NCI-H2227 treated with DMSO at 0.1 percent for 48 hours (cell line): ENCODE measurements at regions not wholly inside any gene's neighbourhood (a gene's known extent, or its start where the extent isn't known, plus 50 kb on each side); places are given as distances from the start of the nearest gene placed in this dataset.

ENCODE experiments used
- DNase-seq: peaks from one replicate; lab custom pipeline; 2025; lab: John Stamatoyannopoulos, UW

DNA sequence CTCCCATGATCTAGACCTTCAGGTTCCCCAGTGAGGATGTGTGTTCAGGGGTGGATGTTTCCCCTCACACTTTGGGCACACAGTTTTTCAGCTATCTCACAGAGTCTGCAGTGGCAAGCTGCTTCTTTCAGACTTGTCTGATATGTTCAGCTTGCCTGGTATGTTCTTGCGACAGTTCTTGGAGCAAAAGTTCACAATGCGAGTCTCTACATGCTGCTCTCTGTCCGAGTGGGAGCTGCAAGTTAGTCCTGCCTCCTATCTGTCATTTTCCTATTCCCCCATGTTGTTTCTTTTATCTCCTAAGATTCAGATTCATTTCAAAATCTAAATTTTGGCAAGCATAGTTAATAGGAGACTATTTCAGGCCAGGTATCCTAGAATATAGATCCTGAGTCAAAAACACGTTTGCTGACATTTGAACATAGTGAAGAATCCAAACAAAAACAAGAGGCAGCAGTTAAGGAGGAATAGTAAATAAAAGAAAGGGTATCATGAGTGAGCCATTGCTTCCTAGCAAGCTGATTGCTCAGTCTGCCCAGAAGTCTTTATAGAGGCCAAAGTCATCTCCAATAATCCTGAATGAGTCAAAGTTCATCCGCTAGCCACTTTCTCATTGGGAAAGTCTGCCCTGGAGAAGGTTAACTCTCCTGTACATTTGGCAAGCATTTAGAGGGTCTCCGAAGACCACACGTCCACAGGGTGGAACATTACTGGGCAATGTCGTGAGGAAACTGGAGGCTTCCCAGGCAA, 140.2 kb upstream of the MOCS1 start:
- DNase-seq = no peak

DNA sequence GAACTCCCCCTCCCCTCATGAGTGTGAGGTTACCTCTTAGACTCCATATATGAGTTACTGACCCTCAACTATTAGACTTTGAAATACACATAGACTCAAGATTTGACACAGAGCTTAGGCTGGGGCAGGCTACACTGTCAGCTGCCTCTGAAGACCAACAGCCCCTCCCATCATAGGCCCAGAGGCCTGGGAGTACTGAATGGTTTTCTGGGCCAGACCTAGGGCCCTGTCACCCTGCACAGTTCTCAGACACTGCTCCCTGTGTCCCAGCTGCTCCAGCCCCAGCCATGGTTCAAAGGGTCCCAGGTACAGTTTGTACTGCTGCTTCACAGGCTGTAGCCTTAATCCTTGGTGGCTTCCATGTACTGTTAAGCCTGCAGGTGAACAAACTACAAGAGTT, 132.1 kb upstream of the MOCS1 start:
- no peak for DNase-seq

DNA sequence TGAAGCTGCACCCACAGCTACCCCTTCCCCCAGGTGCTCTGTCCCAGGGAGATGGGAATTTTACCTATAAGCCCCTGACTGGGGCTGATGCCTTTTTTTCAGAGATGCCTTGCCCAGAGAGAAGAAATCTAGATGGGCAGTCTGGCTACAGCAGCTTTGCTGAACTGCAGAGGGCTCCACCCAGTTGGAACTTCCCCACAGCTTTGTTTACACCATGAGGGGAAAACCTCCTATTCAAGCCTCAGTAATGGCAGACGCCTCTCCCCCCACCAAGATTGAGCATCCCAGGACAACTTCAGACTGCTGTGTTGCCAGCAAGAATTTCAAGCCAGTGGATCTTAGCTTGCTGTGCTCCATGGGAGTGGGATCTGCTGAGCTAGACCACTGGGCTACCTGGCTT, 122.6 kb upstream of the MOCS1 start:
- no peak for DNase-seq

DNA sequence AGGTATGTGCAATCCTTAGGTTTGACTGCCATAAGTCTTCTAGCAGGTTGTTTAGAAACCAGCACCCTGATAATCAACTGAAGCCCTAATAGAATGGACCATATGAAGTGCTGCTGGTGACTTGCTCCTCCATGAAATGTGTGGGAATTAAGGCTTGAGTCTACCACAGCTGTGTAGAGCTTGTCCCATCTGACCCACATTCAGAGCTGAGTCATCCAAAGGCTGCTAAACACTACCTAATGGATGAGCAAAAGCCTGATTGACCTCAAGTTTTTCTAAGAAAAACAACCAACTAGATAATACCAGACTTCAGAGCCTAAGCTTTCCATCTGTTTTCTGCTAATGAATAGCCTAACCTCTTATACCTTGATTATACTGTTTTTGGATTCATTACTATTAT, 120.3 kb upstream of the MOCS1 start:
- DNase-seq = no peak

DNA sequence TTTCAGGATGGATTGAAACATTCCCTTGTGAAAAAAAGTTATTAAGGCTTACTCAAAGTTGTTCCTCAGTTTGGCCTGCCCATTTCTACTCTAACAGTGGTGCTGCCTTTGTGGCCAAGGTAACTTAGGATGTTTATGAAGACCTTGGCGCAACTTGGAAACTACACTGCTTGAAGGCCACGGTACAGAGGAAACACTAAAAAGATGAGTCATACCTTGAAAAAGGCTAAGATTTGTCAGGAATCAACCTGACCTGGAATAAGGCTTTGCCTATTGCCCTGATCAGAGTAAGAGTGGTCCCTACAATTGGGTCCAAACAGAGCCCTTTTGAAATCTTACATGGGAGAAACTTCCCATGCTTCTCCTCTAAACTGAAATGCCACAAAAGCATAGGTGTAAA, 119.9 kb upstream of the MOCS1 start:
- DNase-seq = no peak

DNA sequence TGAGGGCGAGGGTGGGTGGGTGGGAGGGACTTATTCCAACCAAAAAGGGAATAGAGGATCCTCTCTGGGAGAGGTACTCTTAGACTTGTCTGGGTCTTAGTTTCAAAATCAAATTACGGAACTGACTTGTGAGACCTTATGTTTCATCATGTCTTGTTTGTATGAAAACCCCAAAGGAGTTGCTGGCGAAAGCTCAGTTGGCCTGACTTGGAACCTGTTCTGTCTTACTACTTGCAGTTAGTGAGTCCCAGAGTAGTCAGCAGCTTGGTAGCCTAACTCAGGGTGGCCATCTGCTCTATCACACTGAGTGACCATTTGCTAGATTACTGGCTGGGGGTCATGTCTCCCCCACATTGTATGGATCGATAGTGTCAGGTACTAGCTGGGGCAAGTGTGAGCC, 114.9 kb upstream of the MOCS1 start:
- no peak for DNase-seq

DNA sequence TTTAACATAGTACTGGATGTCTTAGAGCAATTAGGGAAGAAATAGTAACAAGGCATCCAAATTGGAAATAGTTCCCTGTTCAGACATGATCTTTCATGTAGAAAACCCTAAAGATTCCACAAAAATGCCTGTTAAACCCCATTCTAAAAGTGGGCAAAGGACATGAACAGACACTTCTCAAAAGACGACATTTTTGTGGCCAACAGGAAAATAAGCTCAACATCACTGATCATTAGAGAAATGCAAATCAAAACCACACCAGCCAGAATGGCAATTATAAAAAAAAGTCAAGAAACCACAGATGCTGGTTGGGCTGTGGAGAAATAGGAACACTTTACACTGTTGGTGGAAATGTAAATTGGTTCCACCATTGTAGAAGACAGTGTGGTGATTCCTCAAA, 109.9 kb upstream of the MOCS1 start:
- DNase-seq = no peak

DNA sequence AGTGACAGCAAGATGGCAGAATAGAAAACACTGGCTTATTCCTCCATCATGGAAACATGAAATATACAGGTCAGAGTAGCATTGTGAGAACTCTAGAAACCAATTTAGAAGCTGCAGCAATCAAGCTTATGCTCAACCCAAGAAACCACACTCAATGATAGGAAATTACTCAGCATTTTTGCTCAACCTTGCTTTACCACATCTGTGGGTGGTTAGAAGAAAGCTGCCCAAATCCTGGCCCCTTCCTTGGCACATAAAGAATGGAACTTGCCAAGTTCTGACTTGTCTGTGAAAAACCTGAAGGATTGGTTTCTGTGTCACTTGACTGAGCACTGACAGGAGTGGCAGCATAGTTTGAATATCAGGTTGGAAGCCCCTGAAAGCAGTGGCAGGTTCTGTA, 108.0 kb upstream of the MOCS1 start:
- no peak for DNase-seq

DNA sequence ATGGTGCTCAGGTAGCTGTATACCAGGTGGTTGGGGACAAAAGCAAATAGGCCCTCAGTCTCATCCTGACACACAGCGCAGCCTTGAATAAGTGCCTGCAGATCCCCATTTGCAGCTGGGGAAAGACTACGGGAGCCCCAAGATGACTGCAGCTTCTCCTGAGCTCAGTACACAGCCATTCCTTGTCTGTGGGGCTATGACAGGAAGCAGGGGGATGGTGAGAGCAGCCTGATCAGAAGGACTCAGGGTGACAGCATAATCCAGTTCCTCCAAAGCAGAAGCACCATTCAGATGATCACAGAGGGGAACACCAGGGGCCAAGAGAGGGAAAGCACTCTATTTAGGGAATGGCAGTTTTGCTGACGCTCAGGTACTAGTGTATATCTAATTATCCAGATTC, 104.8 kb upstream of the MOCS1 start:
- no peak for DNase-seq

DNA sequence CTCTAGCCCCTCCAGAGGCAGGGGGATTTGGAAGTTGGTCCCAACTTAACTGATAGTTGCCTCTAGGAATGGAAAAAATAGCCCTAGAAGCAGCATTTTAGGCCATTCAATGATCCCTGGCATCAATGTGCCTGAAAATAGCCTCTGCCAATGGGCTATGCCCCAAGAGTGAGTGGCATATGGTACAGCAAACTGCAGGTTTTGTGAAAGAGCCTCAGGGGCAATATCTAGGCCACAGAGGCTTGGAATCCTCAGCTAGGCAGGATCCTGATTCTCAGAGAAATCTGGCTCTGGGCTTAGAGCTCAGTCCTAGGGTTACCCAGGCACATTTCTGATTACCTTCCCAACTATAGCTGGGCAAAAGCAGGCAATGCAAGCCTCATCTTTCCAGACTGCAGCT, 104.4 kb upstream of the MOCS1 start:
- no peak for DNase-seq

DNA sequence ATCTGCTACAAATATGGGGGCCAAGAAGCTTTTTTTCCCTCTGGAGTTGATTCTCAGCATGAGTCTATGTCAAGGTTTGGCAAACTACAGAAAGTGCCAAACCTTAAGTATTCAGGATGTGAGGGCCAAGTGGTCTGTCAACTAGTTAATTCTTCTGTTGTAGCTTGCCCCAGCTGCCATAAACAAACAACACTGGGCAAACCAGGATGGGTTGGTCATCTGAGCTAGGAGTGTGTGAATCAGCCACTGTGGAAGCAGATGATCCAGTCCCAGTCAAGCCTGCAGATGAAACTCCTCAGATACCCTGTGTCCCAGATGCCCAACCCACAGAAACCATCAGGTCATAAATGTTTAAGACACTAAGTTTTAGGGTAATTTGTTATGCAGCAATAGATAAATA, 103.0 kb upstream of the MOCS1 start:
- DNase-seq = no peak

DNA sequence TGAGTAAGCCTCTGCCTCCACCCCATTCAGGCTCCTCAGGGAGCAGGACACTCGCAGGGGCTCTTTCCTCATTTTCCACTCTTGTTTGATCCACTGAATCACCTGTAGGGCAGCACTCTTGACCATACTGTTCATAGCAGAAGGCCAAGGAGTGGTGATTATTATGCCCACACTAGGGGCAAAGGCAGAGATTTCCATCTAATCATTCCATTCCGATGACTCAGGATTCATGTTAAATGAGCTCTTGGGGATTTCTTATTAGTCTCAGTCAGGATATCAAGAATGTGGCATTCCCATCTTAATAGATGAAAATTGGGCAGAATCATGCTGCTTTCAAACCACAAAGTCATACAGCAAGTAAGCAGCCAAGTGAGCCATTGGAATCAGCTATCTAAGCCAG, 101.9 kb upstream of the MOCS1 start:
- DNase-seq = no peak

DNA sequence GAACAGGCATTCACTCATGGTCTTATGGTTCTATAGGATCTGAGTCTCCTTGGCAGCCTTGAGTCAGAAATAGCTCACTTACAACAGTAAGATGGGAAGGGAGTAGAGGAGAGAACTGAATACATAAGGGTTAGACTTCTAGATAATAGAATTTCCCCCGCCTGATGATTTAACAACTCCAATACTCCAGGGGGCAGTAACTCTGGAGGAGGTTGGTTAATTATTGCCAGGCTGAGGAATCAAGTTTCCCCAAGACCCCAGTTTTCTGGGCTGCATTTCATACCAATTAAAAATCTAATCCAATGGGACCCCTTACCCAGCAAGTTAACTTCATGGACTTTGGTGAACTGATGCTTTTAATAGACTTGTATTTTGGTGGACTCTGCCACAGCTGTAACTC, 94.2 kb upstream of the MOCS1 start:
- no peak for DNase-seq

DNA sequence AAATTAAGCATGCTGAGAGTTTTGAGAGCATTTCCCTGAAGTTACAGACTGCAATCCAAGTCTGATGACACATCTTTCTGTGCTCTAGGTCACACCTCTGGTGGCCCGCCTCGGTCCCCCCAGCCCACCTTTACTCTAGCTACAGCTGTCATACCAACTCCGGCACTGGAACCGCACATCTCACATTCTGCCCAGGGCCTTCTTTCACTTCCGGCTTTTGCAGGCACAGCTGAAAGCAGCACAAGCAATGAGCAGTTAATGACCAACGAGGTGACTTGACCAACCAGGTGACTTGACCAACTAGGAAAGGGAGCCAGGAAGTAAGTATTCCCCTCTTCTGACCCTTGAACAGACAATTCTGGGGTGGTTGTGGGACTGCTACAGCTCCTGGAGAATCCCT, 88.6 kb upstream of the MOCS1 start:
- DNase-seq = no peak

DNA sequence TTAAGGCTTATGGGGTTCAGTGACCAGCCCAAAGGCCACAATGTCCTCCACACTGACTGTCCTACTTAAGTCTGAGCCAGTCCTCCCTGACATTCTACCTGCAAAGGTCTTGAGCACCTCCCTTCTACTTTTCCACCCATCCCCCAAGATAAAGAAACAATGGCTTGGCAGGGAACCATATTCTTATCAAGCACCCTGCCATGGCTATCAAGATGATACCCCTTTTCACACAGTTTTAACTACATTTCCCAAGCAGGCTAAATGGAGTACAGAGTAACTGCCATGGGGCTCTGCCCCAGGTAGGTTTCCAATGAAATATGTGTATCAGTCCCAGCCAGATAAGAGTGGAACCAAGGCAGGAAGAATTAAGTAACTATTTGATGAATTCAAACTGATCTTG, 85.9 kb upstream of the MOCS1 start:
- no peak for DNase-seq

DNA sequence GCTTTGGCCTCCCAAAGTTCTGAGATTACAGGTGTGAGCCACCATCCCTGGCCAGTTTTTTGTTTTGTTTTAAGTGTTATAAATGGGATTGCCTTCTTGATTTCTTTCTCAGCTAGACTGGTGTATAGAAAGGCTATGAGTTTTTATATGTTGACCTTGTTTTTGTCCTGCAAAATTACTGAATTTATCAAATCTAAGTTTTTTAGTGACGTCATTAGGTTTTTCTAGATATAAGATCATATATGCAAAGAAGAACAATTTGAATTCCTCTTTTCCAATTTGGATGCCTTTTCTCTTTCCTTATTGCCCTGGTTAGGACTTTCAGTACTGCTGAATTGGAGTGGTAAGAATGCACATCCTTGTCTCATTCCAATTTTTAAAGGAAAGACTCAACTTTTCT, 81.3 kb upstream of the MOCS1 start:
- DNase-seq = no peak

DNA sequence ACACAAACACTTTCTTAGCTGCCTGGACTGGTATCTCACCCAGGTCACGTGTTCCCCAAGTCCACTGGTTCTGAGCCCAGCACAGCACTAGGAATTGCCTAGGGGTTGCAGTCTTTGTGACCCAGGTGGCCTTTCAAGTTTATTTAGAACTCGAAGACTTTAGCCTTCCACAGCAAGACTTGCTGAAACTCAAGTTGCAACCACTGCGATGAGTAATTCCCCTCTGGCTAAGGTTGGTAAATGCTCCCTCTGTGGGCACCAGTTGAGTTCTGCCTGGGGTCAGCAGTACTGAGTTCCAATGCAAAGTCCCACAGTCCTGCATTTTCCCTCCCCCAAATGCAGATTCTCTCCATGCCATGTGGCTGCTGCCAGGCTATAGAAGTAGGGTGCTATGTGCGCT, 77.6 kb upstream of the MOCS1 start:
- DNase-seq = no peak

DNA sequence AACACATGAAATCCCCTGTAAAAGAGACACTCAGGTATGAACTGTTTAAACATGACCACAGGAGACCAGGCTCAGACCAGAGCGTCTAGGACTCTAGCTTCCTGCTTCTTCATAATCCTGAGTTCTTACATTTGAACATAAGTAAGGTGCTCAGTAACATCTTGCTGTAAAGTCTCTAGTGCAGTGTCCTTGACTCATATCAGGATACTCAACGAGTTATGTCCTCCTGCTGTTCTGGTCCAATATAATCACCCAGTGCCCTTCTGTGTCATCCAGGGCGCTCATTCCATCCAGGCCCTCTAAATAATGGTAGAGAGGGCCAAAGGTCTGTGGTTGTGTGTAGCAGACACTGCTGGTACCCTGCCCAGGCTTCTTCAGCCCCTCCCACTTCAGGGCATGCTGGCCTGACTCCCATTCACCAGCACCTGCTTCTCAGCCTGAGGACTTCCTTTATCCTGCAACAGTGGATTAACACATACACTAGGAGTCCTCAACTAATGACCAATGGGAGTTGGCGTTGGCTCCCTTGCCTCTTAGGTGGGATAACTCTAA, 66.8 kb upstream of the MOCS1 start:
- DNase-seq = no peak

DNA sequence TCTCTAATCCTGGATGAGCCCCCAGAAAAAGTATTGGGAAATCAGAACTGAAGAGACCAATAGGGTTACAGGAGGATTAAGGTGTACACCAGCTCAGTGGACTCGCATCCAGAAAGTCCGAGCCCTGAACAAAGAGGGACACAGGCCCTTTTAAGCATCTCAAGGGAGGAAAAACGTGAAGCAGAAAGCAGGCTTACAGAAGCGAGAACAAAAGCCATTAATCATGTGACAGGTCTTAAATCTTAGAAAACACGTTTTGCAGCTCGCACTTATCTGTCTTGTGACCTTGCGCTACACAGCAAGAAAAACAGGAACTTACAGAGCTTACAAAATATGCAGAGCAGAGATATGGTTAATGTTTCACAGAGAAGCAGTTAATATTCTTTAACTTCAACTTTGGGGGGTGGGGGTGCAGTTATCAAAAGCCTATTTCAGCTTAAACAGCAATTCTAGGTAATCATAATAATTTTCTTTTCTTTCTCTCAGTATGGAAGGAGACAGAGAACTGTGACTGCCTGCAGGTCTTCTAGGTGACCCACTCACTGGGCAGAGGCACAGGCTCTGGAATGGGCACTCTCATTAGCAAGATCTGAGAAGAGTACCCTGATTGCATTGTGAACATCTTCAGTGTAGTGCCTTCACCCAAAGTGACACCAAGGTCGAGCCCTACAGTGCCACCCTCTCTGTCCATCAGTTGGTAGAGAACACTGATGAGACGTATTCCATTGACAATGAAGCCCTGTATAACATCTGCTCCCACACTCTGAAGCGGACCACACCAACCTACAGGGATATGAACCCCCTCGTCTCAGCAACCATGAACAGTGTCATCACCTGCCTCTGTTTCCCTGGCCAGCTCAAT, 65.0 kb upstream of the MOCS1 start:
- DNase-seq = no peak

DNA sequence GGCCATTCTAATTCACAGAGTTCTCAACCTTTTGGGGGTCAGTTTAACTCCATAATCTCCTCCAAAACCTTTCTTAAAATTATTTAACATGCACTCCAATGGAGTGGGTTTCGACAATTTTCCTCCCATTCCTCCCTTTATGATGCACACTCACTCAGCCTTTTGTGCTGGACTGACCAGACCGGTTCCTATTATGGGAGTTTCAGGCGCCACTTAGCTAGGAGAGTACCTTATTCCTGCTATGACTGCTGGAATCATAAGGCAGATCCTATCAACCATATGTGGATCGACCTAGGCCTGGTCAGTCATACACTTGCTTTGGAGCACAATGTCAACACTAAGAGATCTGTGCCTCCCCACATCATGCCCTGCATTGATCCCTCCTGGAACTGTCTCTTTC, 63.9 kb upstream of the MOCS1 start:
- DNase-seq = no peak

DNA sequence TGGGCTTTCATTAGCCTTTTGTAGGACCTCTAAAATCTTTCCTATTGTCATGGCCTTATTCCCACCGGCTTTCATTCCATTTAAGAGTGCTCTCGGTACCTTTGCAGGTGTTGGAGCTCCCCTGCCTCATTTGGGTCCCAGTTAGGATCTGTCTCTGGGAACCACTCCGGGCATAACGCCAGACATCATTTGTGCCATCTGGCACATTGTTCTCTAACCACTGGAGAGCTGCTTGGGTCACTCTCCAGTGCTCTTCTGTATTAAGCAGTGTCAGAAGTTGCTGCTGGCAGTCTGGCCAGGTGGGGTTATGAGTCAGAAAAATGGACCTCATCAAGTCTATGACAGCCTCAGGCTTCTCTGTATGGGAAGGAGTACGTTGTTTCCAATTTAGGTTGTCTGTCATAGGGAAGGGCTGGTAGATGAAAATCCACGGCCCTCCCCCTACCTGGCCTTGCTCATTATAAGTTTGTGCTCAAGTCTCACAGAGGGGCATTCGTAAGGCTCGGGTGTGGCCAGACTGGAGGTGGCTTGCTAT, 62.9 kb upstream of the MOCS1 start:
- no peak for DNase-seq

DNA sequence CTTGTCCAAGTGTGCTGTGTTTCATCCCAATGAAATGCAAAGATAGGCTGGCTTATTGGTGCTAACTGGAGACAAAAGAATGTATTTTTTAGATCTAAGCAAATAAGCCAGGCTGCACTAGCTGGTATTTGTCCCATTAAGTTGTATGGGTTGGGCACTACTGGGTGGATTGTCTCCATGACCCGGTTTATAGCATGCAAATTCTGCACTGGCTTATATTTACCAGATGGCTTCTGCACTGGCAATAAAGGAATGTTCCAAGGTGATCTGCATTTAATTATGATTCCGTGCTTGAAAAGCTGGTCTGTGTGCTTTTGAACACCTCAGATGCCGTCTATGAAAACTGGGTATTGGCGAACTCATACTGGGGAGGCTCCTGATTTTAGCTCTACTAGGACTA, 61.4 kb upstream of the MOCS1 start:
- DNase-seq = no peak
